ENCODE measurements at regions not wholly inside any gene's neighbourhood (a gene's known extent, or its start where the extent isn't known, plus 50 kb on each side); places are given as distances from the start of the nearest gene placed in this dataset.

DNA sequence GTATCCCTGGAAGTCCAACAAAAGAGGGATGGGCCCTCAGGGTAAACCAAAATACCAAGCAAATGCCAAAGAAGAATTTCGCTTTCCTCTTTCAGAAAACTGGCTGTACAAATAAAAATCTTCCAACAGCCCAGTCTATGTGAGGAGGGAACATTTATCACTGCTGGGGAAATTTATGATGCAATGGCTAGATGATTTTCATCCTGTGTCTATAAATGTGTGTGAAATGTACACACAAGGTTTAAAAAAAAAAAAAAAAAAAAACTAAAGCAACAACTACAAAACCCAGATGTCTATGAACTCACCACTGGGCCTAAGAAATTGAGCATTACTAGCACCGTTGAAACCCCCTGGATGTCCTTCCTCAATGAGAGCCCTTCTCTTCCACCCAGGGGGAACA lies 68.7 kb upstream of the SLC4A11 start:
- no peak for TF ChIP-seq POLR2A (IDR thresholded peaks at IDR 0.05)
- no peak for TF ChIP-seq CTCF (IDR thresholded peaks at IDR 0.05)
- TF ChIP-seq POLR2AphosphoS5 (IDR thresholded peaks at IDR 0.05), result no peak

All from breast epithelium (tissue), 3 donors.